ENCODE measurements at regions not wholly inside any gene's neighbourhood (a gene's known extent, or its start where the extent isn't known, plus 50 kb on each side); places are given as distances from the start of the nearest gene placed in this dataset.

- TF ChIP-seq POLR2A (IDR thresholded peaks at IDR 0.05) (no peak), CTCF (IDR thresholded peaks at IDR 0.05) (no peak)
Measured at GRCh38 chr4:161167539-161167938, 996.3 kb downstream of the FSTL5 start.
